Endothelial cell of umbilical vein (primary cell): ENCODE measurements at regions not wholly inside any gene's neighbourhood (a gene's known extent, or its start where the extent isn't known, plus 50 kb on each side); places are given as distances from the start of the nearest gene placed in this dataset.

ENCODE experiments used
- BruUV-seq: library from RNA; stranded (reverse); fragments of 400-500 nt; replicated peaks from 2 replicates; lab custom pipeline; 2021; lab: Mats Ljungman, UMichigan
- CTCF ChIA-PET: fragments of 300-600, 350-600 bp; sonication (Branson Sonifier 250); formaldehyde crosslinking; loops from one replicate; lab custom pipeline; 2021; ENCODE audit warnings: antibody characterized with exemption, inconsistent platforms; lab: Charles Lee
- POLR2A ChIA-PET: fragments of 300-600, 350-600 bp; sonication (Branson Sonifier 250); formaldehyde crosslinking; loops from one replicate; lab custom pipeline; 2021; ENCODE audit warnings: antibody characterized with exemption, inconsistent platforms; lab: Charles Lee
- DNase-seq: peaks from one replicate; pipeline ENCODE4 v3.0.0-alpha.2; 2011; ENCODE audit warnings: low read depth, low spot score
- FAIRE-seq: peaks from 2 replicates; lab custom pipeline; 2011; peaks lifted over from hg19 to GRCh38; lab: Jason Lieb, UNC
- H2AFZ ChIP-seq: 2 replicates; pipeline ENCODE4 v1.6.0; 2012; ENCODE audit warnings: low read depth, low read length, control low read depth, inconsistent platforms
- H3K27ac ChIP-seq: 2 replicates; pipeline ENCODE4 v1.5.1; 2011; ENCODE audit warnings: low read depth, mild to moderate bottlenecking, control low read depth, low read length, moderate library complexity; ENCODE audit not compliant: insufficient read depth
- H3K27me3 ChIP-seq, 2 experiments: 2 replicates each; pipeline versions ENCODE4 v1.6.0 to v1.6.1; 2011; ENCODE audit warnings: low read length in 2 of 2, mixed read lengths in 1 of 2; ENCODE audit not compliant: control insufficient read depth in 2 of 2, insufficient read depth in 2 of 2
- H3K36me3 ChIP-seq, 2 experiments: 2 replicates in 1 of 2; 3 replicates in 1 of 2; pipeline ENCODE4 v1.5.1; 2011; ENCODE audit warnings: low read length in 2 of 2, mild to moderate bottlenecking in 1 of 2, moderate library complexity in 1 of 2; ENCODE audit not compliant: control insufficient read depth in 2 of 2, insufficient read depth in 2 of 2; ENCODE audit errors: extremely low read depth in 1 of 2
- H3K4me1 ChIP-seq: 3 replicates; pipeline ENCODE4 v1.5.1; 2011; ENCODE audit warnings: mild to moderate bottlenecking, low read length; ENCODE audit not compliant: control insufficient read depth, insufficient read depth; ENCODE audit errors: extremely low read depth
- H3K4me2 ChIP-seq: 2 replicates; pipeline ENCODE4 v1.6.1; 2011; ENCODE audit warnings: low read length, control low read depth, mixed read lengths; ENCODE audit not compliant: insufficient read depth
- H3K4me3 ChIP-seq, 3 experiments: fragments of 200-600 bp in 1 of 3; sonication (generic), shearing (Covaris generic) in 1 of 3; replicated peaks in 1 of 3; 2 replicates each; pipeline ENCODE4 v1.5.1; 2011 to 2016; ENCODE audit warnings: control low read depth in 3 of 3, low read length in 3 of 3, mild to moderate bottlenecking in 2 of 3, inconsistent platforms in 1 of 3, low read depth in 1 of 3, moderate library complexity in 1 of 3; ENCODE audit not compliant: insufficient read depth in 1 of 3
- H3K79me2 ChIP-seq: 2 replicates; pipeline ENCODE4 v1.6.0; 2012; ENCODE audit warnings: low read length, inconsistent platforms; ENCODE audit not compliant: control insufficient read depth, insufficient read depth
- H3K9ac ChIP-seq: replicated peaks from 2 replicates; pipeline ENCODE3; 2011; ENCODE audit warnings: low read length, control low read depth; ENCODE audit not compliant: insufficient read depth; ENCODE audit errors: extremely low read depth
- H3K9me1 ChIP-seq: replicated peaks from 3 replicates; pipeline ENCODE4 v1.6.0; 2011; ENCODE audit warnings: mild to moderate bottlenecking, low read length; ENCODE audit not compliant: control insufficient read depth, insufficient read depth; ENCODE audit errors: extremely low read depth
- H3K9me3 ChIP-seq: replicated peaks from 2 replicates; pipeline ENCODE4 v1.5.1; 2012; ENCODE audit warnings: low read length, inconsistent platforms; ENCODE audit not compliant: control insufficient read depth, insufficient read depth
- H4K20me1 ChIP-seq: replicated peaks from 2 replicates; pipeline ENCODE3; 2011; ENCODE audit warnings: mild to moderate bottlenecking, low read length; ENCODE audit not compliant: control insufficient read depth, insufficient read depth; ENCODE audit errors: extremely low read depth
- EZH2 ChIP-seq: IDR thresholded peaks from 2 replicates; pipeline ENCODE4 v1.6.1; 2012; ENCODE audit warnings: borderline replicate concordance, low read depth, mild to moderate bottlenecking, moderate library complexity, low read length, inconsistent platforms; ENCODE audit not compliant: severe bottlenecking
- FOS ChIP-seq: IDR thresholded peaks from 2 replicates; pipeline ENCODE4 v1.6.1; 2011; ENCODE audit warnings: mild to moderate bottlenecking, low read length, moderate library complexity, borderline replicate concordance; ENCODE audit not compliant: insufficient read depth
- GATA2 ChIP-seq: IDR thresholded peaks from 2 replicates; pipeline ENCODE4 v1.7.0; 2011; ENCODE audit warnings: low read depth, mild to moderate bottlenecking, moderate library complexity, mixed read lengths, low read length; ENCODE audit not compliant: insufficient read length, insufficient read depth
- JUN ChIP-seq: IDR thresholded peaks from 2 replicates; pipeline ENCODE4 v1.6.1; 2011; ENCODE audit warnings: borderline replicate concordance, low read depth; ENCODE audit not compliant: insufficient read length, insufficient read depth
- MYC ChIP-seq: IDR thresholded peaks from one replicate; pipeline ENCODE4 v1.6.1; 2011; ENCODE audit warnings: mild to moderate bottlenecking, low read depth, low read length
- POLR2A ChIP-seq: IDR thresholded peaks from 2 replicates; pipeline ENCODE4 v1.6.1; 2012; ENCODE audit warnings: low read depth, mild to moderate bottlenecking, control low read depth, low read length
- POLR2AphosphoS5 ChIP-seq: IDR thresholded peaks from 2 replicates; pipeline ENCODE4 v1.6.1; 2012; ENCODE audit warnings: low read depth, mild to moderate bottlenecking, control low read depth, low read length, moderate library complexity; ENCODE audit not compliant: insufficient read depth
- dilution Hi-C: fragments of 300-500 bp; cut with MboI; formaldehyde crosslinking; loops from one replicate; pipeline ENCODE4 v1.15.0; 2019; ENCODE audit warnings: low sequenced_read_pairs; ENCODE audit not compliant: extremely low pct_ligation_motif_present
- intact Hi-C: fragments of 100-400 bp; cut with micrococcal nuclease; formaldehyde crosslinking; loops from one replicate; pipeline ENCODE4 v1.10.0; 2022
- TF ChIP-seq, protein P1 (sequence below), 2 donors: IDR thresholded peaks; 1 replicate in 1 of 2; 2 replicates in 1 of 2; pipeline ENCODE4 v1.5.1; 2011; ENCODE audit warnings: low read length in 2 of 2, mild to moderate bottlenecking in 2 of 2, moderate library complexity in 2 of 2, control low read depth in 1 of 2, inconsistent platforms in 1 of 2, low read depth in 1 of 2; ENCODE audit not compliant: insufficient read depth in 1 of 2; ENCODE audit errors: extremely low read depth in 1 of 2
- TF ChIP-seq, protein P2 (sequence below): IDR thresholded peaks from 2 replicates; pipeline ENCODE4 v1.6.1; 2011; ENCODE audit not compliant: insufficient read depth, insufficient read length

DNA sequence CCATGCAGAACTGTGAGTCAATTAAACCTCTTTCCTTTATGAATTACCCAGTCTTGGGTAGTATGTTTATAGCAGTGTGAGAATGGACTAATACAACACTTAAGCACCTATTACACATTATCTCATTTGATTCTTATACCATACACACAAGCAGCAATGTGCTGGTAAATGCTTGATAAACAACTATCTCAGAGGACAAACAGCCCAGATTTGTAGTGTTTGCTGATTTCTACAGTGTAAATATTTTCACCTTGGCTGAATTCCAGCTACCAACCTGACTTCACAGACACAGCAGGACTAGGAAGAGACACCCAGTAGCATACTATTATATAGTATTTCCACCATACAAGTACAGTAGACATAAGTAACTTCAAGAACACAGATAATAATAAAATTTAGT lies 406.5 kb upstream of the CNKSR2 start:
- Histone ChIP-seq H3K4me3 (no peak overlapping the region), H3K9ac (no peak overlapping the region), H3K9me1 (no peaks in the 10 kb centered on the region), H3K4me2 (no peak overlapping the region), H3K4me1 (no peaks in the 10 kb centered on the region), H3K27ac (no peak overlapping the region), H3K36me3 (no peaks in the 10 kb centered on the region), H4K20me1 (no peaks in the 10 kb centered on the region), H3K9me3 (no peaks in the 10 kb centered on the region), H3K79me2 (no peaks in the 10 kb centered on the region), H3K27me3 (no peaks in the 10 kb centered on the region), H2AFZ (no peak overlapping the region)
- no TSS peak for BruUV-seq
- intact Hi-C loops (no loop called here), dilution Hi-C loops (no loop called here)
- DNase-seq (no peak), FAIRE-seq (no peak)
- POLR2A ChIA-PET: no interaction called here
- TF ChIP-seq EZH2 (no peak), GATA2 (no peak), POLR2A (no peak), POLR2AphosphoS5 (no peak), FOS (no peak), JUN (no peak), MYC (no peak)
- TF ChIP-seq, protein P1, sequence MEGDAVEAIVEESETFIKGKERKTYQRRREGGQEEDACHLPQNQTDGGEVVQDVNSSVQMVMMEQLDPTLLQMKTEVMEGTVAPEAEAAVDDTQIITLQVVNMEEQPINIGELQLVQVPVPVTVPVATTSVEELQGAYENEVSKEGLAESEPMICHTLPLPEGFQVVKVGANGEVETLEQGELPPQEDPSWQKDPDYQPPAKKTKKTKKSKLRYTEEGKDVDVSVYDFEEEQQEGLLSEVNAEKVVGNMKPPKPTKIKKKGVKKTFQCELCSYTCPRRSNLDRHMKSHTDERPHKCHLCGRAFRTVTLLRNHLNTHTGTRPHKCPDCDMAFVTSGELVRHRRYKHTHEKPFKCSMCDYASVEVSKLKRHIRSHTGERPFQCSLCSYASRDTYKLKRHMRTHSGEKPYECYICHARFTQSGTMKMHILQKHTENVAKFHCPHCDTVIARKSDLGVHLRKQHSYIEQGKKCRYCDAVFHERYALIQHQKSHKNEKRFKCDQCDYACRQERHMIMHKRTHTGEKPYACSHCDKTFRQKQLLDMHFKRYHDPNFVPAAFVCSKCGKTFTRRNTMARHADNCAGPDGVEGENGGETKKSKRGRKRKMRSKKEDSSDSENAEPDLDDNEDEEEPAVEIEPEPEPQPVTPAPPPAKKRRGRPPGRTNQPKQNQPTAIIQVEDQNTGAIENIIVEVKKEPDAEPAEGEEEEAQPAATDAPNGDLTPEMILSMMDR (IDR thresholded peaks at IDR 0.05; ENCODE audit: extremely low read depth in 1 of 2, insufficient read depth in 1 of 2, low read depth in 1 of 2, low read length in 2 of 2): no peak
- TF ChIP-seq, protein P2, sequence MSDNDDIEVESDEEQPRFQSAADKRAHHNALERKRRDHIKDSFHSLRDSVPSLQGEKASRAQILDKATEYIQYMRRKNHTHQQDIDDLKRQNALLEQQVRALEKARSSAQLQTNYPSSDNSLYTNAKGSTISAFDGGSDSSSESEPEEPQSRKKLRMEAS: no peak
- CTCF ChIA-PET: no interaction called here
